ENCODE measurements at regions not wholly inside any gene's neighbourhood (a gene's known extent, or its start where the extent isn't known, plus 50 kb on each side); places are given as distances from the start of the nearest gene placed in this dataset.

DNA sequence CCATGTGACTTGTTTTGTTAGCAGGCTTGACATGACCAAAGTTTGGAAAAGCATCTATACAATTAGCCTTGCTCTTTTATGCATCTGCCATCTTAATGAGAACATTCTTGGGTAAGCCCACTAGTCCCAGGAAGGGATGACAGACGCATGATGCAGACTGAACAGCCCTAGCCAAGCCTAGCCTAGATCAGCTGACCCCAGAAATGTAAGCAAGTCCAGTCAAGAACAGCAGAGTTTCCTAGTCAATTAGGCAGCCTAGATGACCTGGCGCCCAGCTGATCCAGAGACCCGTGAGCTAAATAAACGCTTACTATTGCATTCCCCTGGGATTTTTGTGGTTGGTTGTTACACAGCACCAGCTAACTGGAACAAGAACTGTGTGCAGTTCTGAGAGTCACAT is 457.9 kb downstream of the BCOR start:
- 97% methylated on average over 4 of the region's 4 CpGs for WGBS
- DNase-seq (ENCODE audit: low spot score) = no peak
- Histone ChIP-seq H3K36me3 (ENCODE audit: control insufficient read depth in 4 of 4, insufficient read depth in 3 of 4, low read depth in 1 of 4, low read length in 3 of 4) (no peaks in the 10 kb centered on the region), H3K27me3 (ENCODE audit: control insufficient read depth in 4 of 4, insufficient read depth in 4 of 4, low read length in 3 of 4) (no peaks in the 10 kb centered on the region), H3K4me1 (ENCODE audit: control insufficient read depth in 4 of 4, insufficient read depth in 4 of 4, low read length in 3 of 4) (peaks cover 0 to 4% (median 2%) of the 10 kb centered on the region in 4 donors), H3K9ac (ENCODE audit: low read depth in 1 of 2, low read length in 2 of 2) (no peak overlapping the region), H3K27ac (ENCODE audit: low read depth in 1 of 2, low read length in 2 of 2) (no peak overlapping the region), H3K4me3 (ENCODE audit: low read depth in 1 of 3, low read length in 3 of 3) (no peak overlapping the region), H3K9me3 (ENCODE audit: control insufficient read depth in 4 of 4, low read length in 3 of 4) (peaks cover 0 to 2% (median 0%) of the 10 kb centered on the region in 4 donors)
- no peak for TF ChIP-seq FOXA2 (IDR thresholded peaks at IDR 0.05)
- TF ChIP-seq ZBTB33 (IDR thresholded peaks at IDR 0.05) = no peak
- TF ChIP-seq EGR1 (IDR thresholded peaks at IDR 0.05; ENCODE audit: low read depth in 2 of 2) = no peak
- no peak for TF ChIP-seq JUND (IDR thresholded peaks at IDR 0.05)
- TF ChIP-seq CTCF (IDR thresholded peaks at IDR 0.05; ENCODE audit: low read depth, low read length, missing input control) = no peak
- TF ChIP-seq GABPA (IDR thresholded peaks at IDR 0.05 in 1 of 2, conservative IDR thresholded peaks at IDR 0.05 in 1 of 2) = no peak
- TF ChIP-seq RAD21 (IDR thresholded peaks at IDR 0.05) = no peak
- no peak for TF ChIP-seq REST (IDR thresholded peaks at IDR 0.05)
- no peak for TF ChIP-seq HNF4A (conservative IDR thresholded peaks at IDR 0.05)
- TF ChIP-seq MAX (IDR thresholded peaks at IDR 0.05) = no peak
- TF ChIP-seq RXRA (IDR thresholded peaks at IDR 0.05) = no peak
- TF ChIP-seq TAF1 (conservative IDR thresholded peaks at IDR 0.05) = no peak
- TF ChIP-seq, protein P1, sequence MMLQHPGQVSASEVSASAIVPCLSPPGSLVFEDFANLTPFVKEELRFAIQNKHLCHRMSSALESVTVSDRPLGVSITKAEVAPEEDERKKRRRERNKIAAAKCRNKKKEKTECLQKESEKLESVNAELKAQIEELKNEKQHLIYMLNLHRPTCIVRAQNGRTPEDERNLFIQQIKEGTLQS (IDR thresholded peaks at IDR 0.05) = no peak
- TF ChIP-seq SP1 (IDR thresholded peaks at IDR 0.05) = no peak
- no peak for TF ChIP-seq YY1 (IDR thresholded peaks at IDR 0.05)
- no peak for TF ChIP-seq FOXA1 (IDR thresholded peaks at IDR 0.05)
- TF ChIP-seq HNF4G (IDR thresholded peaks at IDR 0.05) = no peak
- no peak for TF ChIP-seq NR2F2 (IDR thresholded peaks at IDR 0.05)
